Neuronal stem cell (in vitro differentiated cells): ENCODE measurements at regions not wholly inside any gene's neighbourhood (a gene's known extent, or its start where the extent isn't known, plus 50 kb on each side); places are given as distances from the start of the nearest gene placed in this dataset.

Experiments
- DNase-seq: peaks from one replicate; pipeline ENCODE4 v3.0.0-alpha.2; 2013; ENCODE audit warnings: low spot score
- H2AFZ ChIP-seq: one replicate; pipeline ENCODE4 v1.6.1; 2013; ENCODE audit warnings: mild to moderate bottlenecking, low read length, inconsistent platforms
- H2AK5ac ChIP-seq: 2 replicates; pipeline ENCODE4 v1.6.1; 2013; ENCODE audit warnings: low read depth, mild to moderate bottlenecking, inconsistent platforms, low read length, moderate library complexity, mixed read lengths
- H2BK120ac ChIP-seq: 2 replicates; pipeline ENCODE4 v1.6.1; 2013; ENCODE audit warnings: low read depth, mild to moderate bottlenecking, inconsistent platforms, low read length, moderate library complexity, mixed read lengths
- H2BK12ac ChIP-seq: one replicate; pipeline ENCODE4 v1.6.1; 2013; ENCODE audit warnings: low read length, inconsistent platforms
- H2BK15ac ChIP-seq: 2 replicates; pipeline ENCODE4 v1.6.1; 2013; ENCODE audit warnings: mild to moderate bottlenecking, low read length, inconsistent platforms, mixed read lengths
- H2BK5ac ChIP-seq: one replicate; pipeline ENCODE4 v1.6.1; 2013; ENCODE audit warnings: inconsistent platforms, mild to moderate bottlenecking, low read length, moderate library complexity
- H3K14ac ChIP-seq: one replicate; pipeline ENCODE4 v1.6.1; 2013; ENCODE audit warnings: low read length, inconsistent platforms
- H3K18ac ChIP-seq: 2 replicates; pipeline ENCODE4 v1.6.1; 2013; ENCODE audit warnings: low read length, inconsistent platforms
- H3K23ac ChIP-seq: 2 replicates; pipeline ENCODE4 v1.6.1; 2013; ENCODE audit warnings: low read depth, mild to moderate bottlenecking, mixed read lengths, low read length, inconsistent platforms; ENCODE audit not compliant: poor library complexity
- H3K27ac ChIP-seq: replicated peaks from 3 replicates; pipeline ENCODE4 v1.5.1; 2013; ENCODE audit warnings: low read length, inconsistent platforms
- H3K27me3 ChIP-seq, 3 experiments: 2 replicates each; pipeline ENCODE4 v1.6.1; 2013; ENCODE audit warnings: low read length in 3 of 3, mild to moderate bottlenecking in 2 of 3, inconsistent platforms in 1 of 3, low read depth in 1 of 3, mixed read lengths in 1 of 3, moderate library complexity in 1 of 3; ENCODE audit not compliant: control insufficient read depth in 3 of 3, insufficient read depth in 3 of 3
- H3K36me3 ChIP-seq, 2 donors: replicated peaks in 1 of 2; 2 replicates each; pipeline ENCODE4 v1.6.1; 2013; ENCODE audit warnings: low read length in 2 of 2; ENCODE audit not compliant: control insufficient read depth in 2 of 2, insufficient read depth in 2 of 2
- H3K4ac ChIP-seq: 2 replicates; pipeline ENCODE4 v1.6.1; 2013; ENCODE audit warnings: inconsistent platforms, mild to moderate bottlenecking, low read length, moderate library complexity
- H3K4me1 ChIP-seq, 2 donors: 1 replicate in 1 of 2; 2 replicates in 1 of 2; pipeline ENCODE4 v1.6.1; 2013; ENCODE audit warnings: low read length in 2 of 2, low read depth in 1 of 2; ENCODE audit not compliant: control insufficient read depth in 2 of 2, insufficient read depth in 1 of 2
- H3K4me2 ChIP-seq: one replicate; pipeline ENCODE4 v1.6.1; 2013; ENCODE audit warnings: mild to moderate bottlenecking, low read length, inconsistent platforms; ENCODE audit not compliant: insufficient read depth, poor library complexity, severe bottlenecking
- H3K4me3 ChIP-seq, 2 donors: 2 replicates each; pipeline ENCODE4 v1.5.1; 2013; ENCODE audit warnings: low read length in 2 of 2, mild to moderate bottlenecking in 2 of 2, inconsistent platforms in 1 of 2, moderate library complexity in 1 of 2
- H3K79me1 ChIP-seq: one replicate; pipeline ENCODE4 v1.6.1; 2013; ENCODE audit warnings: low read depth, mild to moderate bottlenecking, inconsistent platforms, low read length, moderate library complexity
- H3K9ac ChIP-seq: one replicate; pipeline ENCODE4 v1.6.1; 2013; ENCODE audit warnings: mild to moderate bottlenecking, low read depth, low read length, inconsistent platforms; ENCODE audit not compliant: poor library complexity
- H3K9me3 ChIP-seq, 2 donors: replicated peaks in 1 of 2; 2 replicates each; pipeline versions ENCODE3 to v1.6.1; 2013; ENCODE audit warnings: low read length in 2 of 2, mild to moderate bottlenecking in 2 of 2, inconsistent platforms in 1 of 2, low read depth in 1 of 2, mixed read lengths in 1 of 2, moderate library complexity in 1 of 2; ENCODE audit not compliant: control insufficient read depth in 2 of 2, insufficient read depth in 1 of 2
- H4K8ac ChIP-seq: one replicate; pipeline ENCODE4 v1.6.1; 2013; ENCODE audit warnings: low read depth, mild to moderate bottlenecking, inconsistent platforms, low read length, moderate library complexity
- H4K91ac ChIP-seq: one replicate; pipeline ENCODE4 v1.6.1; 2013; ENCODE audit warnings: low read length, low read depth, mild to moderate bottlenecking, inconsistent platforms; ENCODE audit not compliant: poor library complexity
- WGBS, 2 donors: extraction: QIAGEN DNeasy Blood & Tissue Kit; methylation state at CpG; one replicate each; pipeline ENCODE4 v1.1.7; 2013; ENCODE audit warnings: missing lambda C conversion rate in 2 of 2, mixed read lengths in 1 of 2; ENCODE audit not compliant: insufficient read length in 2 of 2, insufficient replicate concordance in 1 of 2; ENCODE audit errors: extremely low coverage in 2 of 2; 5-methylcytosine and 5-hydroxymethylcytosine counted together

- H3K4me1 ChIP-seq, result no peaks in the 10 kb centered on the region
- WGBS, 2 donors, result no CpG with 5 or more reads among the region's 11 CpGs
These were observed 110.7 kb upstream of the IRX3 start for GRCh38 chr16:54397190-54397835.

GRCh38 chr16:54389836-54390494, 103.4 kb upstream of the IRX3 start:
- no peak overlapping the region for H2BK15ac ChIP-seq
- H3K36me3 ChIP-seq, result no peaks in the 10 kb centered on the region
- H2AFZ ChIP-seq, result peak overlapping the region; percentile 6
- H3K79me1 ChIP-seq, result no peaks in the 10 kb centered on the region
- H3K4me2 ChIP-seq, result no peak overlapping the region
- WGBS, 2 donors, result no CpG with 5 or more reads among the region's 8 CpGs
- H2BK12ac ChIP-seq, result no peak overlapping the region
- H3K27me3 ChIP-seq, result peaks cover 0 to 3% (median 0%) of the 10 kb centered on the region in 3 experiments
- H3K18ac ChIP-seq, result no peak overlapping the region
- no peak overlapping the region for H3K14ac ChIP-seq
- H3K23ac ChIP-seq, result no peak overlapping the region
- H2BK120ac ChIP-seq, result no peak overlapping the region
- no peak overlapping the region for H2AK5ac ChIP-seq
- H3K9me3 ChIP-seq, result no peaks in the 10 kb centered on the region
- H3K4me3 ChIP-seq, result no peak overlapping the region
- H3K27ac ChIP-seq, result no peak overlapping the region
- H3K4me1 ChIP-seq, result peaks cover 2 to 3% of the 10 kb centered on the region in 2 donors
- H4K91ac ChIP-seq, result no peak overlapping the region
- no peak overlapping the region for H2BK5ac ChIP-seq
- no peak for DNase-seq
- no peak overlapping the region for H3K9ac ChIP-seq
- no peak overlapping the region for H4K8ac ChIP-seq
- H3K4ac ChIP-seq, result no peak overlapping the region

More at GRCh38 chr16:54397190-54397835, 110.7 kb upstream of the IRX3 start:
- no peak overlapping the region for H2BK12ac ChIP-seq
- H2AFZ ChIP-seq, result no peak overlapping the region
- H2BK15ac ChIP-seq, result no peak overlapping the region
- no peak overlapping the region for H3K4ac ChIP-seq
- H3K4me3 ChIP-seq, result no peak overlapping the region
- H3K27me3 ChIP-seq, result no peaks in the 10 kb centered on the region
- H2AK5ac ChIP-seq, result no peak overlapping the region
- H3K9ac ChIP-seq, result no peak overlapping the region
- DNase-seq, result no peak
- H3K27ac ChIP-seq, result no peak overlapping the region
- H2BK5ac ChIP-seq, result no peak overlapping the region
- no peak overlapping the region for H4K91ac ChIP-seq
- no peak overlapping the region for H4K8ac ChIP-seq
- H3K4me2 ChIP-seq, result no peak overlapping the region
- no peak overlapping the region for H3K23ac ChIP-seq
- H3K79me1 ChIP-seq, result no peaks in the 10 kb centered on the region
- H3K14ac ChIP-seq, result no peak overlapping the region
- no peaks in the 10 kb centered on the region for H3K9me3 ChIP-seq
- H2BK120ac ChIP-seq, result no peak overlapping the region
- no peak overlapping the region for H3K18ac ChIP-seq
- H3K36me3 ChIP-seq, result no peaks in the 10 kb centered on the region

- Histone ChIP-seq H2AK5ac (no peak overlapping the region), H2BK120ac (no peak overlapping the region), H3K9ac (no peak overlapping the region), H3K9me3 (peaks cover 0 to 3% of the 10 kb centered on the region in 2 donors), H3K27me3 (peaks cover 0 to 3% (median 0%) of the 10 kb centered on the region in 3 experiments), H3K14ac (no peak overlapping the region), H2AFZ (no peak overlapping the region), H3K4me3 (no peak overlapping the region), H2BK15ac (no peak overlapping the region), H2BK5ac (no peak overlapping the region), H4K8ac (no peak overlapping the region), H3K79me1 (no peaks in the 10 kb centered on the region), H4K91ac (no peak overlapping the region), H3K27ac (no peak overlapping the region), H3K23ac (no peak overlapping the region), H3K4me1 (peaks cover 2 to 3% of the 10 kb centered on the region in 2 donors), H2BK12ac (no peak overlapping the region), H3K4ac (no peak overlapping the region), H3K18ac (no peak overlapping the region), H3K4me2 (no peak overlapping the region), H3K36me3 (no peaks in the 10 kb centered on the region)
- no CpG with 5 or more reads among the region's 2 CpGs for WGBS, 2 donors
- no peak for DNase-seq
These were observed 98.6 kb upstream of the IRX3 start for GRCh38 chr16:54385141-54385540.

- H3K79me1 ChIP-seq, result no peaks in the 10 kb centered on the region
- no peak overlapping the region for H2AFZ ChIP-seq
These were observed 95.2 kb upstream of the IRX3 start for GRCh38 chr16:54381601-54382313.

More at GRCh38 chr16:54381601-54382313, 95.2 kb upstream of the IRX3 start:
- peaks cover 4 to 22% of the 10 kb centered on the region in 2 donors for H3K9me3 ChIP-seq
- H3K9ac ChIP-seq, result no peak overlapping the region
- no peak overlapping the region for H2BK5ac ChIP-seq
- H3K4ac ChIP-seq, result no peak overlapping the region
- no peaks in the 10 kb centered on the region for H3K36me3 ChIP-seq
- H3K14ac ChIP-seq, result no peak overlapping the region
- no peak overlapping the region for H4K8ac ChIP-seq
- H3K4me1 ChIP-seq, result no peaks in the 10 kb centered on the region
- no peak overlapping the region for H3K4me2 ChIP-seq
- no peaks in the 10 kb centered on the region for H3K27me3 ChIP-seq
- no peak overlapping the region for H2AK5ac ChIP-seq
- WGBS, 2 donors, result no CpG with 5 or more reads among the region's 12 CpGs
- no peak for DNase-seq
- no peak overlapping the region for H3K27ac ChIP-seq
- H2BK120ac ChIP-seq, result no peak overlapping the region
- no peak overlapping the region for H2BK15ac ChIP-seq
- no peak overlapping the region for H4K91ac ChIP-seq
- no peak overlapping the region for H3K18ac ChIP-seq
- H2BK12ac ChIP-seq, result no peak overlapping the region
- no peak overlapping the region for H3K4me3 ChIP-seq
- H3K23ac ChIP-seq, result no peak overlapping the region
